Limb (tissue), 2 donors: ENCODE measurements at regions not wholly inside any gene's neighbourhood (a gene's known extent, or its start where the extent isn't known, plus 50 kb on each side); places are given as distances from the start of the nearest gene placed in this dataset.

Source experiments
- DNase-seq, 2 donors: peaks; one replicate each; pipeline ENCODE4 v3.0.0-alpha.2; 2016; ENCODE audit errors: extremely low spot score in 2 of 2

DNA sequence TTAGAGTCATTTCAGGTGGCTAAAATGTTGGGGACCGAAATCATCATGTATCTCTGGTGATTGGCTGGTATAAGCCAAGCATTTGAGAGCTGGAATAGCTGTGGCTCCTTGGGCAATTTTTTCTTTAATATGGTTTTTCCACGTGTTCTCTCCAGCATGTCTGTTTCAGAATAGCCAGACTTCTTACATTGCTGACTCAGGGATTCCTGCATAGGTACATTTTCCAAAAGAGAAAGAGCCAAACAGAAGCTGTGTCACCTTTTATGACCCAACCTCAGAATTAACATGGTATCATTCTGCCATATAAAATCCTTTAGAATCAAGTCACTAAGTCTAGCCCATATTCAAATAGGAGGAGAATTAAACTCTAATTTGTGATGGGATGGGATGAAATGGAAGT, 74.8 kb upstream of the TSLP start:
- DNase-seq = no peak

DNA sequence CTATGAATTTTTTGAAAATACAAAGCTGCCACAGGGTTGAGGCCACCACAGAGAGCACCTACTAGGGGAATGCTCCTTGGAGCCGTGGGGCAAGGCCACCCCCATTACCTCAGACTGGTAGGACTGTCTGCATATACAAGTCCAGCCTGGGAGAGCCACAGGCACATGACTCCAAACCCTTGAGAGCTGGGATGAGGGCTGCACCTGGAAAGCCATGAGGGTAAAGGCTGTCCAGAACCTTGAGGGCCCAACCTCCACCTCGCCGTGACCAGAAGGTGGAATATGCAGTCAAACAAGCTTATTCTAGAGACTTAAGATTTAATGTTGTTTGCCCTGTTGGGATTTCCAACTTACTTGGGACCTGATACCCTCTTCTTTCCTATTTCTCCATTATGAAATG, 69.5 kb upstream of the TSLP start:
- DNase-seq = no peak

DNA sequence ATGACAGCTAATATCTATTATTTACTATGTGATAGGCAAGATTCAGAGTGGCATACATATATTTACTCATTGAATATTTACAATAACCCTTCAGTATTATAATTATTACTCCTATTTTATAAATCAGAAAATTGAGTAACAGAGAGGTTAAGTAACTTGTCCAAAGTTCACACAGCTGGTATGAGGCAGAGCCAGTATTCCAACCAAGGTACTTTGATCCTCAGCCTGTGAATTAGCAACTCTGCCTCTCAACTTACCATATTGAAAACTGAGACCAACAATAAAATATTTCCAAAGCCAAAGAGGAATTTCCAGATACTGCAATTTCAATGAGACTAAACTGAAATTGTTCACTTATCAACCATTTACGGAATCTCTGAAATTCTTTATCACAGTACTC, 67.9 kb upstream of the TSLP start:
- DNase-seq = no peak

DNA sequence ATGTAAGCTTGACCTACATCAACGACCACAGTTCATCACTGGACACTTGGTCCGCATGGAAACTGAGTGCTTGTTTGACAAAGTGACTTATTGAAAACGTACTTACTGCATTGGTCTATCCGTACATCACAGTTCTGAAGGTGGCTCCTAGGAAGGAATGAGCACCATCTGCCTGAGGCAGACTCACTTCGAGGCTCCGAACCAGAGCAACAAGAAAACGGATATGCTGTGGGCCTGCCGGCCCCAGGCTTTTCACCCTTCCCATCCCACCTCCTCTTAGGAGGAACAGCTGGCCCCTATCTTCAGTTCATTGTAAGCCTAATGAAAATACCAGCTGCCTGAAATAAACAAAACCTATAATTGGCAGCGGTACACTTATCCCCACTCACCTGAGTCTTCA, 67.2 kb upstream of the TSLP start:
- no peak for DNase-seq

DNA sequence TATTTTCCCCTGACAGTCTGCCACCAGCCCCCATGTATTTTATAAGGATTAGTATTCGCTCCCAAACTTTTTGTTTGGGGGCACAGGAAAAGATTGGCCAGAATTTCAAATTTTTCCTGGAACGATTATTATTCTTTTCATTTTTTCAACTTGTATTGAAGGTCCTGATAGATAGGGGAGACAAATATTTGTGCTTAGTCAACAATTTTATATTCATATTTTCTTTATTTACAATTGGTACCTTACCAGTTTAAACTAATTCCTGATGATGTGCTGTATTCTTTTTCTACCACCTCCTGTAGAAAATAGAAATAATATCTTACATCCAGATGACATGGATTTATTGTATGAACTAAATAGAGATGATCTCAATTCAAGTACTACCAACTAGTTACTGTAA, 60.7 kb upstream of the TSLP start:
- DNase-seq = no peak

DNA sequence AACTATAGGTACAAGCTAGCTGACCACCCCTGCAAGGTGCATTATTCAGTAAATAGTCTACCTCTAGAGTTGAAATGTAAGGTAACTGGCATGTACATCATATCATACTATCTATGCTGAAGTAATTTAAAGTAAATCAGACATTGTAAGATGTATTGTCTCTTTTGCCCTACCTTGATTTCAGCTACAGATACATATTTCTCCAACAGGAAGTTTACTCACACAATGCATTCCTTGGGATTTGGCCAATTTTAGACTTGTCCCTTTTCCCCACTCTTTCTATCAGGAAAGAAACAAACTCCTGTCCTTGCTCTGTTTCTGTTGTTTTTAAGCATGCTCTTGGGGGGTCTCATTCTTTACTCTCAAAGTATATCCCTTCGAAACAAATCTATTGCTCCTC, 58.5 kb upstream of the TSLP start:
- DNase-seq = no peak

DNA sequence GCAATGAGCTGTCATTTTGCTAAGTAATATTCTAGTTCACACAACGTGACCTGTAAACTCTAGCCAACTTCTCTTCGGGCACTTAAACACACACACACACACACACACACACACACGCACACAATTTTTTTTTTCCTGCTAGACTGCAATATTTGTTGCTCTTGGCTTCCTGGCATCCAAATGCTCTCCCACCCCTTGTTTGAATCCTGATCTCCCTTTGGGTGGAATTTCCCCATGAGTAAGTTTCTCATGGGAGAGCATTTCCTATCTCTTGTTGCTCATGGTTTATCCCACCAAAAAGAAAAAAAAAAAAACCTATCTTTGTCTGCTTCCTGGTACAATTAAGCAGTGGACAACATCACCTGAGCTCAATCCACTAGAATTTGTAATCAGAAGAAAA, 54.7 kb upstream of the TSLP start:
- no peak for DNase-seq

DNA sequence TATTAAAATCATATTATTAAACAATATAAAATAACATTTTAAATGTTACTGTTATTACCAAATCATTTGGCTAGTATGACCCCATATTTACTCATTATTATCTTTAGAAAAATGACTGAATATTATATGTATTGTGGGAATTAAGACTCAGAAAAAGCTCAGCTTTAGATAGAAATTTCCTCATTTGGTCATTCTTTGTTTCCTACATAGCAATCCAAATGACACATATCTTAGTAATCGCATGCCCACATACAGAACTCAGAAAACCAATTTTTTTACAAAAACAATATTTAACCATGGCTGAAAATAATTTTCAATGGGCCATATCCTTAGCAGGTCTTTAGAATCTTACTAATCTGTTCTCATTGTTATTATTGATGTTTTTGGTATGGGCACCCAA, 53.8 kb upstream of the TSLP start:
- DNase-seq = no peak
